ENCODE measurements at regions not wholly inside any gene's neighbourhood (a gene's known extent, or its start where the extent isn't known, plus 50 kb on each side); places are given as distances from the start of the nearest gene placed in this dataset.

- Histone ChIP-seq H3K4me3 (ENCODE audit: control insufficient read depth in 1 of 2, extremely low read depth in 1 of 2, low read length in 1 of 2) (no peak overlapping the region), H3K27me3 (replicated peaks in 1 of 2; ENCODE audit: control insufficient read depth in 2 of 2, extremely low read depth in 1 of 2, insufficient read depth in 2 of 2, low read length in 1 of 2) (peaks cover 0 to 12% of the 10 kb centered on the region in 2 experiments), H3K4me1 (ENCODE audit: control insufficient read depth in 1 of 2, extremely low read depth in 1 of 2, insufficient read depth in 2 of 2, low read length in 2 of 2) (no peaks in the 10 kb centered on the region), H3K27ac (ENCODE audit: low read length) (no peak overlapping the region), H3K9me3 (no peaks in the 10 kb centered on the region), H3K36me3 (ENCODE audit: control insufficient read depth in 2 of 2, extremely low read depth in 1 of 2, insufficient read depth in 1 of 2, low read length in 1 of 2) (no peaks in the 10 kb centered on the region)
- H3K9me3 Mint-ChIP-seq: peaks cover 0 to 4% (median 0%) of the 10 kb centered on the region in 3 donors
- no peaks in the 10 kb centered on the region for H3K4me1 Mint-ChIP-seq
- no peaks in the 10 kb centered on the region for H3K36me3 Mint-ChIP-seq
- H3K27me3 Mint-ChIP-seq: peaks cover 2 to 14% of the 10 kb centered on the region in 2 donors
- no peak overlapping the region for H3K4me3 Mint-ChIP-seq
- POLR2A ChIA-PET: no interaction called here
- CTCF ChIA-PET: no interaction called here
- WGBS (ENCODE audit: insufficient coverage): 96% methylated on average over 5 of the region's 9 CpGs
- ATAC-seq (replicated peaks in 1 of 4): no peak
- DNase-seq: no peak
- no peak overlapping the region for H3K27ac Mint-ChIP-seq
These were observed 144.6 kb upstream of the ASB18 start for GRCh38 chr2:236408786-236409185.

GRCh38 chr2:236415684-236416444 lies 151.7 kb upstream of the ASB18 start:
- ATAC-seq (replicated peaks in 1 of 4) (no peak), DNase-seq (no peak)
- H3K9me3 ChIP-seq: no peaks in the 10 kb centered on the region
- peaks cover 0 to 18% of the 10 kb centered on the region in 2 experiments for H3K27me3 ChIP-seq (replicated peaks in 1 of 2; ENCODE audit: control insufficient read depth in 2 of 2, extremely low read depth in 1 of 2, insufficient read depth in 2 of 2, low read length in 1 of 2)
- no peaks in the 10 kb centered on the region for H3K4me1 ChIP-seq (ENCODE audit: control insufficient read depth in 1 of 2, extremely low read depth in 1 of 2, insufficient read depth in 2 of 2, low read length in 2 of 2)
- Mint-ChIP-seq H3K27me3 (peaks cover 13 to 23% of the 10 kb centered on the region in 2 donors), H3K36me3 (no peaks in the 10 kb centered on the region), H3K4me3 (no peak overlapping the region), H3K9me3 (peaks cover 0 to 4% (median 0%) of the 10 kb centered on the region in 3 donors), H3K4me1 (no peaks in the 10 kb centered on the region), H3K27ac (no peak overlapping the region)
- ChIA-PET POLR2A (no interaction called here), CTCF (no interaction called here)
- WGBS (ENCODE audit: insufficient coverage): 27% methylated on average over 3 of the region's 7 CpGs
- H3K27ac ChIP-seq (ENCODE audit: low read length): no peak overlapping the region
- H3K36me3 ChIP-seq (ENCODE audit: control insufficient read depth in 2 of 2, extremely low read depth in 1 of 2, insufficient read depth in 1 of 2, low read length in 1 of 2): no peaks in the 10 kb centered on the region
- no peak overlapping the region for H3K4me3 ChIP-seq (ENCODE audit: control insufficient read depth in 1 of 2, extremely low read depth in 1 of 2, low read length in 1 of 2)

GRCh38 chr2:236417150-236417549 lies 152.5 kb upstream of the ACKR3 start:
- no peak overlapping the region for H3K4me3 Mint-ChIP-seq
- CTCF ChIA-PET: no interaction called here

GRCh38 chr2:236430584-236430983 lies 139.0 kb upstream of the ACKR3 start:
- ChIA-PET CTCF (no interaction called here), POLR2A (no interaction called here)
- Histone ChIP-seq H3K4me1 (ENCODE audit: control insufficient read depth in 1 of 2, extremely low read depth in 1 of 2, insufficient read depth in 2 of 2, low read length in 2 of 2) (no peaks in the 10 kb centered on the region), H3K9me3 (no peaks in the 10 kb centered on the region), H3K4me3 (ENCODE audit: control insufficient read depth in 1 of 2, extremely low read depth in 1 of 2, low read length in 1 of 2) (no peak overlapping the region), H3K27ac (ENCODE audit: low read length) (no peak overlapping the region), H3K36me3 (ENCODE audit: control insufficient read depth in 2 of 2, extremely low read depth in 1 of 2, insufficient read depth in 1 of 2, low read length in 1 of 2) (no peaks in the 10 kb centered on the region), H3K27me3 (replicated peaks in 1 of 2; ENCODE audit: control insufficient read depth in 2 of 2, extremely low read depth in 1 of 2, insufficient read depth in 2 of 2, low read length in 1 of 2) (peaks cover 0 to 16% of the 10 kb centered on the region in 2 experiments)
- Mint-ChIP-seq H3K27me3 (peaks cover 12 to 26% of the 10 kb centered on the region in 2 donors), H3K9me3 (peaks cover 0 to 3% (median 2%) of the 10 kb centered on the region in 3 donors), H3K4me3 (no peak overlapping the region), H3K4me1 (no peaks in the 10 kb centered on the region), H3K27ac (no peak overlapping the region), H3K36me3 (no peaks in the 10 kb centered on the region)
- WGBS (ENCODE audit: insufficient coverage): 92% methylated on average over 2 of the region's 2 CpGs
- ATAC-seq (replicated peaks in 1 of 4) (no peak), DNase-seq (no peak)

More at GRCh38 chr2:236417150-236417549, 152.5 kb upstream of the ACKR3 start:
- H3K4me3 ChIP-seq (ENCODE audit: control insufficient read depth in 1 of 2, extremely low read depth in 1 of 2, low read length in 1 of 2): no peak overlapping the region
- no peaks in the 10 kb centered on the region for H3K4me1 ChIP-seq (ENCODE audit: control insufficient read depth in 1 of 2, extremely low read depth in 1 of 2, insufficient read depth in 2 of 2, low read length in 2 of 2)
- no peaks in the 10 kb centered on the region for H3K36me3 Mint-ChIP-seq
- H3K9me3 ChIP-seq: no peaks in the 10 kb centered on the region
- peaks cover 12 to 23% of the 10 kb centered on the region in 2 donors for H3K27me3 Mint-ChIP-seq
- ATAC-seq (replicated peaks in 1 of 4): no peak
- peaks cover 0 to 16% of the 10 kb centered on the region in 2 experiments for H3K27me3 ChIP-seq (replicated peaks in 1 of 2; ENCODE audit: control insufficient read depth in 2 of 2, extremely low read depth in 1 of 2, insufficient read depth in 2 of 2, low read length in 1 of 2)
- no peak overlapping the region for H3K27ac Mint-ChIP-seq
- no peak for DNase-seq
- H3K36me3 ChIP-seq (ENCODE audit: control insufficient read depth in 2 of 2, extremely low read depth in 1 of 2, insufficient read depth in 1 of 2, low read length in 1 of 2): no peaks in the 10 kb centered on the region
- POLR2A ChIA-PET: no interaction called here
- H3K9me3 Mint-ChIP-seq: peaks cover 0 to 4% (median 0%) of the 10 kb centered on the region in 3 donors
- H3K27ac ChIP-seq (ENCODE audit: low read length): no peak overlapping the region
- no peaks in the 10 kb centered on the region for H3K4me1 Mint-ChIP-seq
- 73% methylated on average over 6 of the region's 6 CpGs for WGBS (ENCODE audit: insufficient coverage)

- DNase-seq (no peak), ATAC-seq (replicated peaks in 1 of 4) (no peak)
- H3K27me3 ChIP-seq (replicated peaks in 1 of 2; ENCODE audit: control insufficient read depth in 2 of 2, extremely low read depth in 1 of 2, insufficient read depth in 2 of 2, low read length in 1 of 2): peaks cover 0 to 9% of the 10 kb centered on the region in 2 experiments
- Mint-ChIP-seq H3K27ac (no peak overlapping the region), H3K4me3 (no peak overlapping the region), H3K9me3 (no peaks in the 10 kb centered on the region), H3K27me3 (peaks cover 4 to 13% of the 10 kb centered on the region in 2 donors), H3K36me3 (no peaks in the 10 kb centered on the region), H3K4me1 (no peaks in the 10 kb centered on the region)
- H3K4me1 ChIP-seq (ENCODE audit: control insufficient read depth in 1 of 2, extremely low read depth in 1 of 2, insufficient read depth in 2 of 2, low read length in 2 of 2): no peaks in the 10 kb centered on the region
- no peak overlapping the region for H3K27ac ChIP-seq (ENCODE audit: low read length)
- H3K9me3 ChIP-seq: no peaks in the 10 kb centered on the region
- H3K36me3 ChIP-seq (ENCODE audit: control insufficient read depth in 2 of 2, extremely low read depth in 1 of 2, insufficient read depth in 1 of 2, low read length in 1 of 2): no peaks in the 10 kb centered on the region
- 80% methylated on average over 1 of the region's 3 CpGs for WGBS (ENCODE audit: insufficient coverage)
- ChIA-PET CTCF (no interaction called here), POLR2A (no interaction called here)
- no peak overlapping the region for H3K4me3 ChIP-seq (ENCODE audit: control insufficient read depth in 1 of 2, extremely low read depth in 1 of 2, low read length in 1 of 2)
These were observed 135.0 kb upstream of the ACKR3 start for GRCh38 chr2:236434593-236434992.

- H3K27ac ChIP-seq (ENCODE audit: low read length): no peak overlapping the region
- CTCF ChIA-PET: no interaction called here
- Mint-ChIP-seq H3K36me3 (no peaks in the 10 kb centered on the region), H3K27ac (no peak overlapping the region), H3K4me1 (no peaks in the 10 kb centered on the region), H3K4me3 (no peak overlapping the region), H3K9me3 (no peaks in the 10 kb centered on the region), H3K27me3 (peaks cover 8 to 12% of the 10 kb centered on the region in 2 donors)
- POLR2A ChIA-PET: no interaction called here
- 51% methylated on average over 2 of the region's 6 CpGs for WGBS (ENCODE audit: insufficient coverage)
- ATAC-seq (replicated peaks in 1 of 4) (no peak), DNase-seq (no peak)
- H3K27me3 ChIP-seq (replicated peaks in 1 of 2; ENCODE audit: control insufficient read depth in 2 of 2, extremely low read depth in 1 of 2, insufficient read depth in 2 of 2, low read length in 1 of 2): peaks cover 0 to 4% of the 10 kb centered on the region in 2 experiments
- no peaks in the 10 kb centered on the region for H3K4me1 ChIP-seq (ENCODE audit: control insufficient read depth in 1 of 2, extremely low read depth in 1 of 2, insufficient read depth in 2 of 2, low read length in 2 of 2)
- no peaks in the 10 kb centered on the region for H3K9me3 ChIP-seq
- no peak overlapping the region for H3K4me3 ChIP-seq (ENCODE audit: control insufficient read depth in 1 of 2, extremely low read depth in 1 of 2, low read length in 1 of 2)
- no peaks in the 10 kb centered on the region for H3K36me3 ChIP-seq (ENCODE audit: control insufficient read depth in 2 of 2, extremely low read depth in 1 of 2, insufficient read depth in 1 of 2, low read length in 1 of 2)
These were observed 129.3 kb upstream of the ACKR3 start for GRCh38 chr2:236440110-236440881.

Measured in T-cell (primary cell).